H1 (cell line): ENCODE measurements at regions not wholly inside any gene's neighbourhood (a gene's known extent, or its start where the extent isn't known, plus 50 kb on each side); places are given as distances from the start of the nearest gene placed in this dataset.

Source experiments
- CTCF ChIA-PET: fragments of 300-600 bp; sonication (Branson Sonifier 250); formaldehyde crosslinking; loops from one replicate; lab custom pipeline; 2021; ENCODE audit not compliant: partially characterized antibody; lab: Charles Lee
- POLR2A ChIA-PET: fragments of 300-600 bp; sonication (Branson Sonifier 250); formaldehyde crosslinking; loops from one replicate; lab custom pipeline; 2021; ENCODE audit warnings: inconsistent platforms; ENCODE audit not compliant: partially characterized antibody; lab: Charles Lee
- DNase-seq, 2 experiments: peaks; one replicate each; pipeline versions ENCODE4 v3.0.0 to v3.0.0-alpha.2; 2010 to 2022; ENCODE audit warnings: low spot score in 2 of 2, low read depth in 1 of 2, mixed read lengths in 1 of 2
- FAIRE-seq: peaks from 2 replicates; lab custom pipeline; 2011; peaks lifted over from hg19 to GRCh38; lab: Jason Lieb, UNC
- H2AFZ ChIP-seq: 2 replicates; pipeline ENCODE4 v1.8.1; 2012; ENCODE audit warnings: low read length, inconsistent platforms
- H2AK5ac ChIP-seq: 2 replicates; pipeline ENCODE4 v1.6.1; 2013; ENCODE audit warnings: low read depth, low read length
- H2BK120ac ChIP-seq: replicated peaks from 2 replicates; pipeline ENCODE3; 2013; ENCODE audit warnings: low read depth, low read length, inconsistent platforms
- H2BK12ac ChIP-seq: 2 replicates; pipeline ENCODE4 v1.6.1; 2013; ENCODE audit warnings: low read depth, low read length
- H2BK15ac ChIP-seq: 2 replicates; pipeline ENCODE4 v1.6.1; 2013; ENCODE audit warnings: low read length
- H2BK20ac ChIP-seq: 2 replicates; pipeline ENCODE4 v1.6.1; 2013; ENCODE audit warnings: low read length
- H2BK5ac ChIP-seq: 2 replicates; pipeline ENCODE4 v1.6.1; 2013; ENCODE audit warnings: low read depth, low read length
- H3K14ac ChIP-seq: 2 replicates; pipeline ENCODE4 v1.6.1; 2013; ENCODE audit warnings: inconsistent platforms; ENCODE audit not compliant: insufficient read length
- H3K18ac ChIP-seq: 2 replicates; pipeline ENCODE4 v1.6.1; 2013; ENCODE audit warnings: low read length; ENCODE audit errors: extremely low read depth
- H3K23ac ChIP-seq: 2 replicates; pipeline ENCODE4 v1.6.1; 2013; ENCODE audit warnings: inconsistent platforms; ENCODE audit not compliant: insufficient read length
- H3K23me2 ChIP-seq: 2 replicates; pipeline ENCODE4 v1.6.1; 2013; ENCODE audit warnings: low read depth, low read length
- H3K27ac ChIP-seq: 2 replicates; pipeline ENCODE4 v1.6.1; 2011; ENCODE audit warnings: low read depth, low read length, inconsistent platforms
- H3K27me3 ChIP-seq, 4 experiments: replicated peaks in 1 of 4; 1 replicate in 1 of 4; 2 replicates in 3 of 4; pipeline versions ENCODE4 v1.6.1 to v1.8.1; 2011 to 2013; ENCODE audit warnings: low read length in 3 of 4, mild to moderate bottlenecking in 3 of 4, inconsistent platforms in 2 of 4, mixed read lengths in 2 of 4, moderate library complexity in 1 of 4; ENCODE audit not compliant: control insufficient read depth in 3 of 4, insufficient read depth in 3 of 4; ENCODE audit errors: extremely low read depth in 1 of 4
- H3K36me3 ChIP-seq, 4 experiments: 2 replicates each; pipeline versions ENCODE4 v1.6.1 to v1.8.1; 2011 to 2013; ENCODE audit warnings: mild to moderate bottlenecking in 4 of 4, low read length in 3 of 4, moderate library complexity in 2 of 4, control low read depth in 1 of 4, inconsistent platforms in 1 of 4; ENCODE audit not compliant: insufficient read depth in 4 of 4, control insufficient read depth in 2 of 4
- H3K4ac ChIP-seq: replicated peaks from 2 replicates; pipeline ENCODE3; 2013; ENCODE audit warnings: low read length, low read depth, mixed read lengths, inconsistent platforms; ENCODE audit not compliant: insufficient read length
- H3K4me1 ChIP-seq, 4 experiments: replicated peaks in 1 of 4; 1 replicate in 1 of 4; 2 replicates in 3 of 4; pipeline versions ENCODE4 v1.6.1 to v1.8.1; 2011 to 2013; ENCODE audit warnings: low read length in 3 of 4, inconsistent platforms in 2 of 4, mixed read lengths in 1 of 4; ENCODE audit not compliant: insufficient read depth in 4 of 4, control insufficient read depth in 3 of 4
- H3K4me2 ChIP-seq, 2 experiments: 2 replicates each; pipeline versions ENCODE4 v1.6.1 to v1.8.1; 2011 to 2013; ENCODE audit warnings: low read depth in 2 of 2, low read length in 2 of 2, control low read depth in 1 of 2, inconsistent platforms in 1 of 2, mild to moderate bottlenecking in 1 of 2; ENCODE audit not compliant: insufficient read depth in 1 of 2
- H3K4me3 ChIP-seq, 4 experiments: fragments of 200-600, 300-600 bp in 1 of 4; sonication (generic), shearing (Covaris generic), sonication (Bioruptor Twin) in 1 of 4; 2 replicates each; pipeline versions ENCODE4 v1.5.1 to v1.8.1; 2011 to 2016; ENCODE audit warnings: low read length in 4 of 4, low read depth in 3 of 4, control low read depth in 2 of 4, inconsistent platforms in 2 of 4, mild to moderate bottlenecking in 2 of 4, mixed read lengths in 1 of 4, moderate library complexity in 1 of 4; ENCODE audit not compliant: insufficient read depth in 2 of 4; ENCODE audit errors: extremely low read depth in 1 of 4
- H3K56ac ChIP-seq: replicated peaks from 2 replicates; pipeline ENCODE3; 2013; ENCODE audit warnings: low read depth, mild to moderate bottlenecking, mixed read lengths, low read length, inconsistent platforms; ENCODE audit not compliant: insufficient read length
- H3K79me1 ChIP-seq: 2 replicates; pipeline ENCODE4 v1.6.1; 2013; ENCODE audit warnings: low read depth, low read length, control low read depth
- H3K79me2 ChIP-seq, 2 experiments: 2 replicates each; pipeline versions ENCODE4 v1.6.1 to v1.8.1; 2012 to 2013; ENCODE audit warnings: low read length in 2 of 2, mild to moderate bottlenecking in 2 of 2, inconsistent platforms in 1 of 2; ENCODE audit not compliant: insufficient read depth in 2 of 2, control insufficient read depth in 1 of 2
- H3K9ac ChIP-seq, 4 experiments: replicated peaks in 1 of 4; 1 replicate in 1 of 4; 2 replicates in 3 of 4; pipeline versions ENCODE4 v1.6.1 to v1.8.1; 2011 to 2013; ENCODE audit warnings: low read depth in 3 of 4, low read length in 3 of 4, control low read depth in 2 of 4, mild to moderate bottlenecking in 2 of 4, moderate library complexity in 2 of 4, inconsistent platforms in 1 of 4; ENCODE audit errors: extremely low read depth in 1 of 4
- H3K9me3 ChIP-seq, 2 experiments: 2 replicates each; pipeline versions ENCODE4 v1.6.1 to v1.8.1; 2012 to 2013; ENCODE audit warnings: mild to moderate bottlenecking in 2 of 2, moderate library complexity in 2 of 2, control low read depth in 1 of 2, inconsistent platforms in 1 of 2, low read depth in 1 of 2, low read length in 1 of 2, mixed read lengths in 1 of 2; ENCODE audit not compliant: insufficient read depth in 2 of 2
- H4K20me1 ChIP-seq, 2 experiments: replicated peaks in 1 of 2; 2 replicates each; pipeline versions ENCODE3 to v1.8.1; 2011 to 2013; ENCODE audit warnings: inconsistent platforms in 2 of 2, low read length in 2 of 2, mild to moderate bottlenecking in 1 of 2; ENCODE audit not compliant: insufficient read depth in 2 of 2, control insufficient read depth in 1 of 2
- H4K5ac ChIP-seq: 2 replicates; pipeline ENCODE4 v1.6.1; 2013; ENCODE audit warnings: low read length, low read depth, mixed read lengths, inconsistent platforms; ENCODE audit not compliant: insufficient read length
- H4K8ac ChIP-seq: 2 replicates; pipeline ENCODE4 v1.8.0; 2013; ENCODE audit warnings: mild to moderate bottlenecking, moderate library complexity, low read length, inconsistent platforms; ENCODE audit not compliant: insufficient read depth; ENCODE audit errors: extremely low read depth
- H4K91ac ChIP-seq: replicated peaks from 2 replicates; pipeline ENCODE3; 2013; ENCODE audit warnings: low read length, mixed read lengths, inconsistent platforms; ENCODE audit not compliant: insufficient read length
- ATF2 ChIP-seq: IDR thresholded peaks from 2 replicates; pipeline ENCODE4 v1.6.1; 2012; ENCODE audit warnings: low read length, inconsistent platforms
- CBX5 ChIP-seq: fragments of 300-800, 300-1000 bp; sonication (generic); IDR thresholded peaks from 2 replicates; pipeline ENCODE4 v1.7.1; 2016; ENCODE audit warnings: antibody characterized with exemption, low read length, low read depth
- CHD1 ChIP-seq: IDR thresholded peaks from 2 replicates; pipeline ENCODE4 v1.6.1; 2012; ENCODE audit warnings: low read depth, low read length, improper control_type of control experiment
- CHD2 ChIP-seq: IDR thresholded peaks from 2 replicates; pipeline ENCODE4 v1.6.1; 2012; ENCODE audit warnings: low read length, improper control_type of control experiment
- FOSL1 ChIP-seq: IDR thresholded peaks from 2 replicates; pipeline ENCODE4 v1.6.1; 2011; ENCODE audit warnings: mild to moderate bottlenecking, low read depth, low read length, moderate library complexity; ENCODE audit not compliant: insufficient read depth
- GTF2F1 ChIP-seq: IDR thresholded peaks from 2 replicates; pipeline ENCODE4 v1.6.1; 2012; ENCODE audit warnings: low read depth, low read length, improper control_type of control experiment, borderline replicate concordance
- HDAC2 ChIP-seq, 2 experiments: fragments of 300-600 bp in 1 of 2; sonication (generic) in 1 of 2; IDR thresholded peaks; 2 replicates each; pipeline ENCODE4 v1.6.1; 2011 to 2012; ENCODE audit warnings: low read depth in 2 of 2, low read length in 2 of 2, mild to moderate bottlenecking in 2 of 2, moderate library complexity in 2 of 2, borderline replicate concordance in 1 of 2, inconsistent platforms in 1 of 2
- NANOG ChIP-seq: IDR thresholded peaks from 2 replicates; pipeline ENCODE4 v1.6.1; 2011; ENCODE audit warnings: low read length, low read depth, mild to moderate bottlenecking, inconsistent platforms; ENCODE audit not compliant: insufficient read depth, poor library complexity, severe bottlenecking
- RXRA ChIP-seq: IDR thresholded peaks from 2 replicates; pipeline ENCODE4 v1.6.1; 2011; ENCODE audit warnings: low read depth, mild to moderate bottlenecking, low read length, moderate library complexity; ENCODE audit not compliant: insufficient read depth
- SAP30 ChIP-seq: fragments of 300-600 bp; sonication (generic); IDR thresholded peaks from 2 replicates; pipeline ENCODE4 v1.7.1; 2012; ENCODE audit warnings: low read length, moderate library complexity, mild to moderate bottlenecking, inconsistent platforms; ENCODE audit not compliant: insufficient read depth, insufficient replicate concordance
- TBP ChIP-seq: IDR thresholded peaks from 2 replicates; pipeline ENCODE4 v1.6.1; 2011; ENCODE audit warnings: low read depth, low read length, improper control_type of control experiment
- WGBS, 2 experiments: shearing (Covaris generic) in 1 of 2; methylation state at CpG; one replicate each; pipeline versions ENCODE4 v1.1.6 to v1.1.7; 2013 to 2015; ENCODE audit warnings: low lambda C conversion rate in 2 of 2, mixed read lengths in 2 of 2, inconsistent platforms in 1 of 2, low coverage in 1 of 2, missing lambda C conversion rate in 1 of 2; ENCODE audit not compliant: insufficient replicate concordance in 2 of 2, insufficient coverage in 1 of 2, insufficient read length in 1 of 2; ENCODE audit errors: extremely low coverage in 1 of 2, missing lambda C conversion rate in 1 of 2; 5-methylcytosine and 5-hydroxymethylcytosine counted together

- no peak overlapping the region for H2BK5ac ChIP-seq
- CTCF ChIA-PET = interaction anchor here (0.8 to 2.5 kb wide), 4 partner anchors 53 to 450 kb away, joined by 3 to 15 read pairs (median 3); no protein-coding TSS in a partner anchor
- no peak overlapping the region for H2AFZ ChIP-seq
- TF ChIP-seq FOSL1 = no peak
- TF ChIP-seq NANOG = no peak
- TF ChIP-seq TBP = no peak
- TF ChIP-seq CHD1 = no peak
- TF ChIP-seq HDAC2 (IDR thresholded peaks at IDR 0.05; ENCODE audit: borderline replicate concordance in 1 of 2, low read depth in 2 of 2, low read length in 2 of 2) = no peak
- TF ChIP-seq CHD2 = no peak
- no peak for TF ChIP-seq CBX5
- TF ChIP-seq GTF2F1 = no peak
- TF ChIP-seq SAP30 = no peak
- TF ChIP-seq RXRA = no peak
- TF ChIP-seq ATF2 = no peak
- TF ChIP-seq, all 59 proteins: peak for 0
- H3K14ac ChIP-seq = no peak overlapping the region
- H4K20me1 ChIP-seq = no peaks in the 10 kb centered on the region
- H3K56ac ChIP-seq = no peak overlapping the region
- FAIRE-seq = no peak
- no peak overlapping the region for H2BK20ac ChIP-seq
- no peaks in the 10 kb centered on the region for H3K4me1 ChIP-seq
- H2AK5ac ChIP-seq = no peak overlapping the region
- H4K8ac ChIP-seq = no peak overlapping the region
- no peak overlapping the region for H3K4me3 ChIP-seq
- H4K5ac ChIP-seq = no peak overlapping the region
- no peak overlapping the region for H3K18ac ChIP-seq
- H3K23me2 ChIP-seq = no peaks in the 10 kb centered on the region
- H3K23ac ChIP-seq = no peak overlapping the region
- H3K9ac ChIP-seq = no peak overlapping the region
- H3K27me3 ChIP-seq = peaks cover 0 to 11% (median 8%) of the 10 kb centered on the region in 4 experiments; a peak in 6 of 7 replicates
- no peaks in the 10 kb centered on the region for H3K79me2 ChIP-seq
- no peak overlapping the region for H3K27ac ChIP-seq
- no peak overlapping the region for H4K91ac ChIP-seq
- H2BK120ac ChIP-seq = no peak overlapping the region
- no peak overlapping the region for H2BK15ac ChIP-seq
- H3K79me1 ChIP-seq = no peaks in the 10 kb centered on the region
- DNase-seq = no peak
- POLR2A ChIA-PET = no interaction called here
- no peak overlapping the region for H2BK12ac ChIP-seq
- H3K36me3 ChIP-seq = no peaks in the 10 kb centered on the region
- H3K4me2 ChIP-seq = no peak overlapping the region
- 50% methylated on average over 2 of the region's 2 CpGs; no CpG with 5 or more reads in 1 of the 2 experiments for WGBS, 2 experiments
- no peak overlapping the region for H3K4ac ChIP-seq
- no peaks in the 10 kb centered on the region for H3K9me3 ChIP-seq
Measured at GRCh38 chr2:176560296-176560695, 291.1 kb downstream of the MTX2 start.
